ENCODE measurements at regions not wholly inside any gene's neighbourhood (a gene's known extent, or its start where the extent isn't known, plus 50 kb on each side); places are given as distances from the start of the nearest gene placed in this dataset.
"Not testable (repeated sequence)": the region's sequence is repeated elsewhere in the genome, so short reads cannot be mapped to it uniquely, and the experiment has no call there.

- intact Hi-C loops (cut with DNase I), result loop anchor here (10.0 kb wide), 1 partner anchor 475 kb away; the partner anchor contains the start of gene LOXHD1
These were observed 75.1 kb downstream of the HAUS1 start for GRCh38 chr18:46179306-46179705.

DNA sequence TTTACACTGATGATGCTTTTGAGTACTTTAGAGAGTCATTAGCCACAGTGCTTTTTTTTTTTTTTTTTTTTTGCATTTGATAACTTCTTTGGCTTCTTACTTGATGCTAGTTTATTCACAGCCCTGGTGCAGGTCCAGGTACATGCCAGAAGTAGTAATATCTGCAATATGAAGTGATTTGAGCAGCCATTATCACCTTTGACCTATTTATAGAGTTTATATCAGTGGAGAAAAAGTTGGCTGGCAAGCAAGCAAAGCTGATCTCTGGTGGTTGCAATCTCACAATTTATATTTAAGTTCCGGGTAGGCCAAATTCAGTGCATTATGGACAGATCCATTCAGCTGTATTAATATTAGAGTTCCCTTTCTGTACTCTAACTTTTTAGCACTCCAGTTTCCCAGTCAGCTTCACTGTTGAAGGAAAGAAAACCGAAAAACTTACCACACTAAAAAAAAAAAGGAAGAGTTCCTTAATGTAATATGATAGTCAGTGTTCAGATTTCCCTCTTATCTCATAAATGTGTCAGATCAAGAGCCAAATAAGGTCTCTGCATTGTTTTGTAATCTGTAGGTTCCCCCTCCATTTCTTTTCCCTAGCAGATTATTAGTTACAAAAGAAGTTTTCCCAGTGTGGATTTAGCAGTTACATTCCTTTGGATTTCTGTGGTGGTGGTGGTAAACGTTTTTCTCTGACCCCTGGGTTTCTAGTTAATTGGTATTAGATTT, 78.6 kb downstream of the HAUS1 start:
- ATAC-seq, result no peak
- no peak for DNase-seq (ENCODE audit: low spot score)
- intact Hi-C loops (cut with DNase I), result no loop called here

More at GRCh38 chr18:46179306-46179705, 75.1 kb downstream of the HAUS1 start:
- DNase-seq (ENCODE audit: low spot score), result no peak
- ATAC-seq, result no peak

DNA sequence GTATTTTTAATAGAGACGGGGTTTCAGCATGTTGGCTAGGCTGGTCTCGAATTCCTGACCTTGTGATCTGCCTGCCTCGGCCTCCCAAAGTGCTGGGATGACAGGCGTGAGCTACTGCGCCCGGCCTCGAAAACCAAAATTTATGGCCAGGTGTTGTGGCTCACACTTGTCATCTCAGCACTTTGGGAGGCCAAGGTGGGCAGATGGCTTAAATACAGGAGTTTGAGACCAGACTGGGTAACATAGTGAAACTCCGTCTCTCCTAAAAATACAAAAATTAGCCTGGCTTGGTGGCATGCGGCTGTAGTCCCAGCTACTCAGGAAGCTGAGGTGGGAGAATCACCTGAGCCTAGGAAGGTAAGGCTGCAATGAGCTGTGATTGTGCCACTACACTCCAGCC, 80.1 kb downstream of the HAUS1 start:
- intact Hi-C loops (cut with DNase I); ATAC-seq; DNase-seq (ENCODE audit: low spot score): not testable (repeated sequence)

GRCh38 chr18:46184727-46185126, 80.5 kb downstream of the HAUS1 start:
- ATAC-seq (no peak), DNase-seq (ENCODE audit: low spot score) (no peak)
- intact Hi-C loops (cut with DNase I), result no loop called here

- DNase-seq (ENCODE audit: low spot score), result no peak
- intact Hi-C loops (cut with DNase I), result no loop called here
- ATAC-seq, result no peak
These were observed 86.5 kb downstream of the HAUS1 start for GRCh38 chr18:46190667-46191066.

GRCh38 chr18:46196627-46197243, 92.5 kb downstream of the HAUS1 start:
- intact Hi-C loops (cut with DNase I), result no loop called here
- ATAC-seq (no peak), DNase-seq (ENCODE audit: low spot score) (no peak)

GRCh38 chr18:46199515-46200147, 95.4 kb downstream of the HAUS1 start:
- intact Hi-C loops (cut with DNase I), result no loop called here
- ATAC-seq (no peak), DNase-seq (ENCODE audit: low spot score) (no peak)

DNA sequence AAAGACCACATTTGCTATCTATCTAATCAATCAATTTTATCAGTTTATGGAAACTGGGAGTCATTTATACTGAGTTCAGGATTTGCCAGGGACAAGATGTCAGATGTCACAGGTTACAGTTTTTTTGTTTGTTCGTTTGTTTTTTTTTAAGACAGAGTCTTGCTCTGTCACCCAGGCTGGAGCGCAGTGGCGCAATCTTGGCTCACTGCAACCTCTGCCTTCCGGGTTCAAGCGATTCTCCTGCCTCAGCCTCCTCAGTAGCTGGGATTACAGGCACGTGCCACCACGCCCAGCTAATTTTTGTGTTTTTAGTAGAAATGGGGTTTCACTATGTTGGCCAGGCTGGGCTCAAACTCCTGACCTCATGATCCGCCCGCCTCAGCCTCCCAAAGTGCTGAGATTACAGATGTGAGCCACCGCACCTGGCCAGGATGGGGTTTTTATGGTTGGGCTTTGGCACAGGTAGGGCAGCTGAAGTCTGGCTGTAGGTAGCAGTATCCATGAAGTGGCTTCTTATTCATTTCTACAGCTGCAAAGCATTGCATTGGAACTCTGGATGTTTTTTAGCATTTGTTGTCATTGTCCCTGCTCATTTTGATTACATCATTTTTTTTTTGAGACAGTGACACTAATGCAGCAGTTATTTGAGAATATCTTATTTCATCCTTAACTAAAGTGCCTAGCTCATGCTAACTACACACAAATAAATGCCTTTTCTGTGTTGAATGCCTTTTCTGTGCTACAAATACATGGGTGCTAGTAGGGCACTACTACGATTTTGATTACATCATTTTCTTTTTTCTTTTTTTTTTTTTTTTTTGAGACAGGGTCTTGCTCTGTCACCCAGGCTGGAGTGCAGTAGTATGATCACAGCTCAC, 96.2 kb downstream of the HAUS1 start:
- ATAC-seq; intact Hi-C loops (cut with DNase I): not testable (repeated sequence)

DNA sequence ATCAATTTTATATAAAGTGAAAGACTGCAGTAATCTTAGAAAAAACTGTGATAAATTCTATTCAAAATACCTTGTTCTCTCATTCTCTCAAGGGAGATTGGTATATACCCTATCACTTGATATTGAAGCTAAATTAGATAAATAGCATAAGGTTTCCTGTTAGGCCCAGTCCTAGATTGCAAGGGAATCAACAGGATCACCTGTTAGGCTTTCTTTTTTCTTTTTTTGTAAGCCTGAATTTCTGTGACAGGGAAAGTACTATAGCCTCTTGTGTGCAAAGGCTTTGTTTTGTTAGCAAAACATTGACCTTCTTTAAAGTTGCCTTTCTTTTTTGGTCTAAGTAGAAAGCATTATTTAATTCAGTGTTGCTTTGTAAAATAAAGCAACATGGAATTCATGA, 100.0 kb downstream of the HAUS1 start:
- intact Hi-C loops (cut with DNase I), result no loop called here
- ATAC-seq (no peak), DNase-seq (ENCODE audit: low spot score) (no peak)

More for the DNA sequence above, 96.2 kb downstream of the HAUS1 start:
- not testable (repeated sequence) for DNase-seq (ENCODE audit: low spot score)

DNA sequence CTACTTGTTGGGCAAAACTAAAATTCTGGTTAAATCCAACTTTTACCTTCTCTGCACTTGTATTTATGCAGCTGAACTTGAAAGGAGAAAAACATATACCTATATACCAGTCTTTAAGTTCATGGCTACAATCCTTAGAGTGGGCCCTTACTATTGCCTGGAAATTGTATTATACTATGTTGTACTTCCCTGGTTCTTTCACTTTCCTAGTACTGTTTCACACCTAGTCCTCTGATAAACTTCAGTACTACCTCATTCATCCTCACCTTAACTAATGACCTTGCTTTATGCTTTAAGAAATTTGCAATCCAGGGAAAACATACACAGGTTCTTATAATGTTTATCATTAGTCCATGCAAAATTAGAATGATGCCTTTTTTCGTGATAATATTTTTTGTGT, 103.8 kb downstream of the HAUS1 start:
- DNase-seq (ENCODE audit: low spot score) (no peak), ATAC-seq (no peak)
- intact Hi-C loops (cut with DNase I), result no loop called here

DNA sequence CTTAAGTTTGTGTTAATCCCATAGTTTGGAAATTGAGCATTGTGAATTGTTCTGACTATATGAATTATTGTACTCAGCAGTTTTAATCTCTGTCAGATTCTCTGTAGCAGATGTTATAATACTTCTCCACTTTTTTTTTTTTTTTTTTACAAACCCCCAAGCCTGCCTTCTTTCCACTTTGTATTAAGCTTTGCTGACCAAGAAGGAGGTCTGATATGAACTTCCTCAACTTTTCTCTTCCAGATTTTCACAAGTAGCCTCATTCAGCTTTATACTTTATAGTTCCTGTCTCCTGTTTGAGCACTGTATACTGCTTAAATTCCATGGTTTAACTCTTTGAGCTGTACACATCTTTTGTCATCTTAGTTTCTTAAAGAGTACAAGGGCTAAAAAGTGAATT, 105.0 kb downstream of the HAUS1 start:
- intact Hi-C loops (cut with DNase I), result no loop called here
- DNase-seq (ENCODE audit: low spot score) (no peak), ATAC-seq (no peak)

DNA sequence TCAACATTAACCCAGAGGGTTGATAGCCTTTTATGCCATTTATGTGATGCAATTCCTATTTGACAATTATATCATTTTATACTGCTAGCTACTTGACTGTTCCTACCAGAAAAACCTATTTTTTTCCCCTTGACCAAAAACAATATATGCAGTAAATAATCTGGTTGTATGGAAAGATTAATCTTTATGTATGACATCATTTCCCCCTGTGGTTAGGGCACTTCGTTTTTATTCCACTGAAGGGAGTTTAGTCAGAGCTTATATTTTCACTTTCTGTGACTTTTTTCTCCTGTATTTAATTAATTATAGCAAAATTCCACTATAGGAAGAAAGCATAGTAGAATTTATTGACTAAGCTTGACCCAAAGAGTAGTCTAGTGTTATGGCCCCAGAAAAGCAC, 107.6 kb downstream of the HAUS1 start:
- intact Hi-C loops (cut with DNase I), result no loop called here
- ATAC-seq (no peak), DNase-seq (ENCODE audit: low spot score) (no peak)

GRCh38 chr18:46212398-46212797, 108.2 kb downstream of the HAUS1 start:
- ATAC-seq (no peak), DNase-seq (ENCODE audit: low spot score) (no peak)
- intact Hi-C loops (cut with DNase I), result no loop called here

DNA sequence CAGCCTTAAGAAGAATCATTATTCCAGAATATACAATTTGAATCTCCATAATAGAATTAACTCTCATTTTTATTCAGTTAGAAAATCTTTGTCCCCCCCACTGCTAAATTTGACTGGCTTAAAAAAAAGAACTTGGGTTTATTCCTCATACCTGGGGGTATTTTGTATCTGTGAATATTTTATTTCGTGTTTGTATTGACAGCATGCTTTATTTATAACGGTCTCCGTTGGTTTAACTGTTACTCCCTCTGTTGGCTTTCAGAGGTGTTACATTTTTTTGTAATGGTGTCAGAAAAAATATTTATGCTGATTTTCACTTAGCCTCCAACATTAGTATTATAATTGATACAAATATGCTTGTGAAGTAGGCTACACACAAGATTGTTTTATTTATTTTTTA, 109.1 kb downstream of the HAUS1 start:
- ATAC-seq, result no peak
- DNase-seq (ENCODE audit: low spot score), result no peak
- intact Hi-C loops (cut with DNase I), result no loop called here

DNA sequence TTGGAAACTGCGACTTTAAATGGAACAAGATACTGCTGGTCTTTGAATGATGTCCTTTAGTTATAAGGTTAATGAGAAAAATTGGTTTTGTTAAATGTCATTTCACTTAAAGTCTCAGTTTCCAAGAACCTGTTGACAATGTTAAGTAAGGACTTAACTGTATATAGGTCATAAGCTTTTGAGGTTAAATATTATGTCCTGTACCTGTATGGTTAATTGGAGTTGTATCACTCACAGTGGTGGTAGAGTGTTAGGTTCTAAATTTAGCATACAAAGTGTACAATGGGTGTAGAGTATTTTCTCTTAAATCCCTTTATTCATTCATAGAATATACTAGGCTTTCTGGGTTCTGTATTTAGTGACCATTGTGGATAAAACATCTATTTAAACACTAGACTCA, 110.2 kb downstream of the HAUS1 start:
- ATAC-seq, result no peak

DNA sequence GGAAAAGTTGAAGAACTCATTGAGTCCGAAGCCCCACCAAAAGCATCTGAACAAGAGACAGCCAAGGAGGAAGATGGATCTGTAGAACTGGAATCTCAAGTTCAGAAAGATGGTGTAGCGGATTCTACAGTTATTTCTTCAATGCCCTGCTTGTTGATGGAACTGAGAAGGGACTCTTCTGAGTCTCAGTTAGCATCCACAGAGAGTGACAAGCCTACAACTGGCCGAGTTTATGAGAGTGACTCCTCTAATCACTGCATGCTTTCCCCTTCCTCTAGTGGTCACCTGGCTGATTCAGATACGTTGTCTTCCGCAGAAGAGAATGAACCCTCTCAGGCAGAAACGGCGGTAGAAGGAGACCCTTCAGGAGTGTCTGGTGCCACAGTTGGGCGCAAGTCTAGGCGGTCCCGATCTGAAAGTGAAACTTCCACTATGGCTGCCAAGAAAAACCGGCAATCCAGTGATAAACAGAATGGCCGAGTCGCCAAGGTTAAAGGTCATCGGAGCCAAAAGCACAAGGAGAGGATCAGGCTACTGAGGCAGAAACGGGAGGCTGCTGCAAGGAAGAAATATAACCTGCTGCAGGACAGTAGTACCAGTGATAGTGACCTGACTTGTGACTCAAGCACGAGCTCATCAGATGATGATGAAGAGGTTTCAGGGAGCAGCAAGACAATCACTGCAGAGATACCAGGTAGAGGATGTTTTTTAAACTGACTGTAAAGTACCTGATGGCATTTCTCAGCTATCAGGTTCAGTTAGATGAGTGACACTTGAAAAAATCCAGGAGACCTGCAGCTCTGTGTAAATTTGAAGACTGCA, 111.9 kb downstream of the HAUS1 start:
- intact Hi-C loops (cut with DNase I), result no loop called here
- DNase-seq (ENCODE audit: low spot score) (no peak), ATAC-seq (no peak)

More for the DNA sequence above, 110.2 kb downstream of the HAUS1 start:
- intact Hi-C loops (cut with DNase I), result no loop called here
- no peak for DNase-seq (ENCODE audit: low spot score)

DNA sequence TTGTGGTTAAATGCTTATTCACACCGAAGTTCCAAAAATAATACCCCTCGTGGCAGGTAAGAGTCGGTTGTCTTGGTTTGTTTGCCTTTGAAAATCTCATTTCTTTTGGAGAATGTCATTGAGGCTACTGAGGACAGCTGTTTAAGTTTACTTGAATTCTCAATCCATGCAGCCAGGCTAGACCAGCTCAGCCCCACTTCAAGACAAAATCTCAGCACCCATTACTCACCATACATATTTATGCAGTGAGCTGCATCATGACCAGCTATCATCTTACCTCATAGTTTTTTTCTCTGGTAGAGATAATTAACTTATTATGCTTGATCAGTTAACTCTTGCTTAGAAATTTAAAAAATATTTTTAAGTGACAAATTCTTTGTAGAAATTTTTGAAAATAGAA, 115.9 kb downstream of the HAUS1 start:
- intact Hi-C loops (cut with DNase I), result no loop called here
- no peak for ATAC-seq
- no peak for DNase-seq (ENCODE audit: low spot score)

- ATAC-seq, result no peak
- intact Hi-C loops (cut with DNase I), result no loop called here
- no peak for DNase-seq (ENCODE audit: low spot score)
These were observed 117.9 kb downstream of the HAUS1 start for GRCh38 chr18:46222093-46222492.
